ENCODE measurements at regions not wholly inside any gene's neighbourhood (a gene's known extent, or its start where the extent isn't known, plus 50 kb on each side); places are given as distances from the start of the nearest gene placed in this dataset.

DNA sequence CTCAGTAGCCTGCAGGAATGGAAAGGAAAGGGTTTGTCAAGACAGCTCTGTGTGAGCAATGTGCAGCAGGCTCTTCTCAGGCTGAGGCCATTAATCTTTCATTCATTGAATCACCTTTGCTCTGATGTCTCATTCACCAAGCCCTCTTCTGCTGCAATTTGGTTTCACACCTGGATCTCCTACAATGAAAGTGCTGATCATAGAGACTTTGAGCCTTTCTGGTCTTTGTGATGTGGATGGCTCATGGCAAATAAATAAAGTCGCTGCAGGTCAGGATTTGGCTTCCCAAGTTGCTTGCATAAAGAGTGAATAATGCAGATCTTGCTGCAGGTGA is 95.8 kb upstream of the SPRED2 start:
- H3K4me2 ChIP-seq (ENCODE audit: insufficient read depth in 1 of 2, low read depth in 2 of 2, low read length in 2 of 2) = no peak overlapping the region
- no peak overlapping the region for H3K27ac ChIP-seq (ENCODE audit: low read depth, low read length)
- ChIA-PET CTCF (ENCODE audit: partially characterized antibody) (interaction anchor here (0.8 to 1.0 kb wide), 2 partner anchors 12 to 18 kb away, joined by 3 read pairs; no protein-coding TSS in a partner anchor), POLR2A (ENCODE audit: partially characterized antibody) (no interaction called here)
- no peaks in the 10 kb centered on the region for H3K27me3 ChIP-seq (replicated peaks in 1 of 4; ENCODE audit: control insufficient read depth in 3 of 4, extremely low read depth in 1 of 4, insufficient read depth in 3 of 4, low read length in 3 of 4)
- no peaks in the 10 kb centered on the region for H3K4me1 ChIP-seq (replicated peaks in 1 of 4; ENCODE audit: control insufficient read depth in 3 of 4, insufficient read depth in 4 of 4, low read length in 3 of 4)
- H4K5ac ChIP-seq (ENCODE audit: insufficient read length, low read depth, low read length) = no peak overlapping the region
- no peak overlapping the region for H4K91ac ChIP-seq (replicated peaks; ENCODE audit: insufficient read length, low read length)
- H3K36me3 ChIP-seq (ENCODE audit: control insufficient read depth in 2 of 4, insufficient read depth in 4 of 4, low read length in 3 of 4) = no peaks in the 10 kb centered on the region
- WGBS, 2 experiments (ENCODE audit: extremely low coverage in 1 of 2, insufficient coverage in 1 of 2, insufficient read length in 1 of 2, insufficient replicate concordance in 2 of 2, low coverage in 1 of 2, low lambda C conversion rate in 2 of 2, missing lambda C conversion rate in 1 of 2) = 62% methylated on average over 1 of the region's 1 CpG; no CpG with 5 or more reads in 1 of the 2 experiments
- no peaks in the 10 kb centered on the region for H3K79me1 ChIP-seq (ENCODE audit: low read depth, low read length)
- H3K18ac ChIP-seq (ENCODE audit: extremely low read depth, low read length) = no peak overlapping the region
- no peak overlapping the region for H2BK15ac ChIP-seq (ENCODE audit: low read length)
- H3K23me2 ChIP-seq (ENCODE audit: low read depth, low read length) = no peaks in the 10 kb centered on the region; the same call in 1 of the 2 replicates
- H2AFZ ChIP-seq (ENCODE audit: low read length) = no peak overlapping the region
- H4K20me1 ChIP-seq (replicated peaks in 1 of 2; ENCODE audit: control insufficient read depth in 1 of 2, insufficient read depth in 2 of 2, low read length in 2 of 2) = no peaks in the 10 kb centered on the region
- H2BK5ac ChIP-seq (ENCODE audit: low read depth, low read length) = no peak overlapping the region
- H3K56ac ChIP-seq (replicated peaks; ENCODE audit: insufficient read length, low read depth, low read length) = no peak overlapping the region
- H3K14ac ChIP-seq (ENCODE audit: insufficient read length) = no peak overlapping the region
- no peak for DNase-seq (ENCODE audit: low read depth in 1 of 2, low spot score in 2 of 2)
- H2BK120ac ChIP-seq (replicated peaks; ENCODE audit: low read depth, low read length) = no peak overlapping the region
- H3K79me2 ChIP-seq (ENCODE audit: control insufficient read depth in 1 of 2, insufficient read depth in 2 of 2, low read length in 2 of 2) = no peaks in the 10 kb centered on the region
- H2BK12ac ChIP-seq (ENCODE audit: low read depth, low read length) = no peak overlapping the region
- no peak for FAIRE-seq
- H3K9me3 ChIP-seq (ENCODE audit: insufficient read depth in 2 of 2, low read depth in 1 of 2, low read length in 1 of 2) = no peaks in the 10 kb centered on the region
- H3K4me3 ChIP-seq (ENCODE audit: extremely low read depth in 1 of 4, insufficient read depth in 2 of 4, low read depth in 3 of 4, low read length in 4 of 4) = no peak overlapping the region
- no peak overlapping the region for H3K4ac ChIP-seq (replicated peaks; ENCODE audit: insufficient read length, low read depth, low read length)
- no peak overlapping the region for H3K23ac ChIP-seq (ENCODE audit: insufficient read length)
- no peak overlapping the region for H4K8ac ChIP-seq (ENCODE audit: extremely low read depth, insufficient read depth, low read length)
- H2BK20ac ChIP-seq (ENCODE audit: low read length) = no peak overlapping the region
- no peak overlapping the region for H3K9ac ChIP-seq (replicated peaks in 1 of 4; ENCODE audit: extremely low read depth in 1 of 4, low read depth in 3 of 4, low read length in 3 of 4)
- H2AK5ac ChIP-seq (ENCODE audit: low read depth, low read length) = no peak overlapping the region
- no peak for TF ChIP-seq HDAC6 (IDR thresholded peaks at IDR 0.05; ENCODE audit: low read depth, low read length)
- TF ChIP-seq HDAC2 (IDR thresholded peaks at IDR 0.05; ENCODE audit: borderline replicate concordance in 1 of 2, low read depth in 2 of 2, low read length in 2 of 2) = no peak
- no peak for TF ChIP-seq JUND (IDR thresholded peaks at IDR 0.05; ENCODE audit: low read length)
- TF ChIP-seq SP2 (IDR thresholded peaks at IDR 0.05; ENCODE audit: low read length) = no peak
- TF ChIP-seq RFX5 (IDR thresholded peaks at IDR 0.05; ENCODE audit: borderline replicate concordance, low read depth, low read length) = no peak
- TF ChIP-seq SIN3A (conservative IDR thresholded peaks at IDR 0.05 in 1 of 2, IDR thresholded peaks at IDR 0.05 in 1 of 2; ENCODE audit: low read depth in 1 of 2, low read length in 2 of 2) = no peak
- TF ChIP-seq KDM1A (IDR thresholded peaks at IDR 0.05; ENCODE audit: borderline replicate concordance, low read length) = no peak
- TF ChIP-seq EZH2 (IDR thresholded peaks at IDR 0.05; ENCODE audit: low read depth, low read length, severe bottlenecking) = no peak
